HCT116 (cell line): ENCODE measurements at regions not wholly inside any gene's neighbourhood (a gene's known extent, or its start where the extent isn't known, plus 50 kb on each side); places are given as distances from the start of the nearest gene placed in this dataset.

Source experiments
- ATAC-seq: fragments of 200-7000 bp; cut with Tn5 transposase; 2 replicates; pipeline ENCODE4 v1.9.1; 2020; ENCODE audit warnings: mild to moderate bottlenecking, moderate library complexity
- BruUV-seq: library from RNA; stranded (reverse); fragments of 400-500 nt; replicated peaks from 2 replicates; lab custom pipeline; 2021; lab: Mats Ljungman, UMichigan
- CTCF ChIA-PET: fragments of 300-600 bp; sonication (Branson Sonifier 250); formaldehyde crosslinking; loops from one replicate; lab custom pipeline; 2021; ENCODE audit warnings: antibody characterized with exemption; lab: Charles Lee
- POLR2A ChIA-PET: fragments of 300-600, 350-600 bp; sonication (Branson Sonifier 250); formaldehyde crosslinking; loops from one replicate; lab custom pipeline; 2021; ENCODE audit warnings: antibody characterized with exemption; lab: Charles Lee
- RAD21 ChIA-PET, 2 experiments: fragments of 300-600 bp; sonication (Branson Sonifier 250); formaldehyde crosslinking; loops; one replicate each; lab custom pipeline; 2023; ENCODE audit warnings: low total read pairs in 2 of 2; ENCODE audit not compliant: uncharacterized antibody in 2 of 2, unreplicated experiment in 2 of 2, low non-redundant PET in 1 of 2; lab: Charles Lee
- DNase-seq: peaks from one replicate; pipeline ENCODE4 v3.0.0-alpha.2; 2010; ENCODE audit warnings: low read depth, low spot score
- H2AFZ ChIP-seq: fragments of 200-600 bp; shearing (Covaris generic), sonication (generic); 2 replicates; pipeline ENCODE4 v1.6.1; 2017; ENCODE audit warnings: low read depth, mixed run types, mixed read lengths, antibody characterized with exemption, low read length; ENCODE audit not compliant: poor library complexity, severe bottlenecking
- H3K27ac ChIP-seq: 2 replicates; pipeline ENCODE4 v1.5.1; 2012; ENCODE audit warnings: low read depth, low read length
- H3K27me3 ChIP-seq: fragments of 200-600 bp; sonication (generic); 2 replicates; pipeline ENCODE4 v1.6.1; 2016; ENCODE audit warnings: mixed run types, low read length, mixed read lengths; ENCODE audit not compliant: insufficient read depth
- H3K36me3 ChIP-seq, 2 experiments: fragments of 200-500 bp in 1 of 2; fragments of 200-600 bp in 1 of 2; sonication (Bioruptor generic) in 1 of 2; sonication (generic) in 1 of 2; 2 replicates each; pipeline versions ENCODE4 v1.5.1 to v1.6.1; 2014 to 2016; ENCODE audit warnings: low read length in 2 of 2, inconsistent platforms in 1 of 2, mixed read lengths in 1 of 2, mixed run types in 1 of 2; ENCODE audit not compliant: insufficient read depth in 2 of 2, control insufficient read depth in 1 of 2
- H3K4me1 ChIP-seq, 2 experiments: fragments of 200-600 bp in 1 of 2; sonication (generic) in 1 of 2; 2 replicates each; pipeline versions ENCODE4 v1.5.1 to v1.6.1; 2012 to 2017; ENCODE audit warnings: low read length in 2 of 2, inconsistent platforms in 1 of 2, mild to moderate bottlenecking in 1 of 2, mixed read lengths in 1 of 2, mixed run types in 1 of 2, moderate library complexity in 1 of 2; ENCODE audit not compliant: insufficient read depth in 2 of 2, control insufficient read depth in 1 of 2
- H3K4me2 ChIP-seq: fragments of 200-600 bp; sonication (generic); 2 replicates; pipeline ENCODE4 v1.6.1; 2017; ENCODE audit warnings: mixed run types, low read length, mixed read lengths
- H3K4me3 ChIP-seq, 2 experiments: fragments of 200-600 bp in 1 of 2; sonication (generic) in 1 of 2; replicated peaks in 1 of 2; 2 replicates each; pipeline ENCODE4 v1.5.1; 2011 to 2016; ENCODE audit warnings: low read length in 2 of 2, control low read depth in 1 of 2, low read depth in 1 of 2, mild to moderate bottlenecking in 1 of 2, mixed read lengths in 1 of 2, mixed run types in 1 of 2
- H3K79me2 ChIP-seq: fragments of 200-600 bp; sonication (generic); 2 replicates; pipeline ENCODE4 v1.6.1; 2017; ENCODE audit warnings: mild to moderate bottlenecking, mixed run types, low read length, moderate library complexity, mixed read lengths; ENCODE audit not compliant: insufficient read depth
- H3K9ac ChIP-seq: fragments of 200-600 bp; sonication (generic); 2 replicates; pipeline ENCODE4 v1.6.1; 2016; ENCODE audit warnings: low read length, mixed read lengths
- H3K9me2 ChIP-seq: fragments of 200-600 bp; sonication (generic), shearing (Covaris generic); 2 replicates; pipeline ENCODE4 v1.6.1; 2017; ENCODE audit warnings: mixed run types, mild to moderate bottlenecking, moderate library complexity; ENCODE audit not compliant: insufficient read depth
- H3K9me3 ChIP-seq, 2 experiments: fragments of 200-500 bp in 1 of 2; fragments of 200-600 bp in 1 of 2; sonication (Bioruptor generic) in 1 of 2; sonication (generic) in 1 of 2; 2 replicates each; pipeline ENCODE4 v1.6.1; 2014 to 2017; ENCODE audit warnings: low read length in 2 of 2, mixed read lengths in 2 of 2, inconsistent platforms in 1 of 2, low read depth in 1 of 2, mild to moderate bottlenecking in 1 of 2, mixed run types in 1 of 2, moderate library complexity in 1 of 2; ENCODE audit not compliant: control insufficient read depth in 1 of 2, insufficient read depth in 1 of 2
- H4K20me1 ChIP-seq: fragments of 200-600 bp; sonication (generic), shearing (Covaris generic); 2 replicates; pipeline ENCODE4 v1.6.1; 2017; ENCODE audit warnings: mixed run types, mild to moderate bottlenecking, moderate library complexity; ENCODE audit not compliant: insufficient read depth
- ATF3 ChIP-seq: IDR thresholded peaks from 2 replicates; pipeline ENCODE4 v1.6.1; 2012
- CBX3 ChIP-seq: IDR thresholded peaks from 2 replicates; pipeline ENCODE4 v1.6.1; 2012; ENCODE audit warnings: low read depth
- CEBPB ChIP-seq: IDR thresholded peaks from 2 replicates; pipeline ENCODE4 v1.6.1; 2012; ENCODE audit warnings: low read depth
- CTCF ChIP-seq, 3 experiments: fragments of 200-600 bp in 1 of 3; sonication (generic) in 1 of 3; IDR thresholded peaks in 2 of 3; conservative IDR thresholded peaks in 1 of 3; 2 replicates each; pipeline ENCODE4 v1.5.1; 2012 to 2017; ENCODE audit warnings: low read depth in 2 of 3, low read length in 2 of 3, antibody characterized with exemption in 1 of 3, borderline replicate concordance in 1 of 3, control low read depth in 1 of 3, mild to moderate bottlenecking in 1 of 3, mixed read lengths in 1 of 3, mixed run types in 1 of 3, moderate library complexity in 1 of 3; ENCODE audit not compliant: insufficient read depth in 1 of 3
- ELF1 ChIP-seq: IDR thresholded peaks from 2 replicates; pipeline ENCODE4 v1.6.1; 2012; ENCODE audit warnings: low read depth, borderline replicate concordance
- EZH2 ChIP-seq: fragments of 200-600 bp; sonication (generic); IDR thresholded peaks from 2 replicates; pipeline ENCODE4 v1.6.1; 2017; ENCODE audit warnings: antibody characterized with exemption, mixed run types
- EZH2phosphoT487 ChIP-seq: fragments of 200-600 bp; IDR thresholded peaks from 2 replicates; pipeline ENCODE4 v1.6.1; 2018; ENCODE audit warnings: antibody characterized with exemption, borderline replicate concordance
- FOSL1 ChIP-seq: IDR thresholded peaks from 2 replicates; pipeline ENCODE4 v1.6.1; 2012; ENCODE audit warnings: low read depth
- JUND ChIP-seq: IDR thresholded peaks from 2 replicates; pipeline ENCODE4 v1.6.1; 2012
- MAX ChIP-seq: IDR thresholded peaks from 2 replicates; pipeline ENCODE4 v1.6.1; 2012
- POLR2A ChIP-seq: IDR thresholded peaks from 2 replicates; pipeline ENCODE4 v1.7.0; 2011; ENCODE audit warnings: borderline replicate concordance; ENCODE audit not compliant: insufficient read depth, insufficient read length; ENCODE audit errors: extremely low read depth
- POLR2AphosphoS5 ChIP-seq: IDR thresholded peaks from 2 replicates; pipeline ENCODE4 v1.6.1; 2011; ENCODE audit warnings: mild to moderate bottlenecking, low read depth, low read length, moderate library complexity
- RAD21 ChIP-seq: IDR thresholded peaks from 2 replicates; pipeline ENCODE4 v1.6.1; 2012; ENCODE audit warnings: low read depth, mild to moderate bottlenecking
- SIN3A ChIP-seq: IDR thresholded peaks from 2 replicates; pipeline ENCODE4 v1.6.1; 2012; ENCODE audit warnings: low read depth
- SRF ChIP-seq: IDR thresholded peaks from 2 replicates; pipeline ENCODE4 v1.6.1; 2012; ENCODE audit warnings: low read depth
- TCF7L2 ChIP-seq: IDR thresholded peaks from 2 replicates; pipeline ENCODE4 v1.7.0; 2011; ENCODE audit warnings: borderline replicate concordance, inconsistent platforms; ENCODE audit not compliant: insufficient read depth, insufficient read length; ENCODE audit errors: extremely low read depth
- YY1 ChIP-seq: IDR thresholded peaks from 2 replicates; pipeline ENCODE4 v1.6.1; 2011; ENCODE audit warnings: low read length, low read depth, moderate library complexity, mild to moderate bottlenecking; ENCODE audit not compliant: insufficient replicate concordance; ENCODE audit errors: extremely low read depth
- ZBTB33 ChIP-seq: IDR thresholded peaks from 2 replicates; pipeline ENCODE4 v1.6.1; 2011; ENCODE audit warnings: mild to moderate bottlenecking, low read length, moderate library complexity; ENCODE audit not compliant: insufficient replicate concordance; ENCODE audit errors: extremely low read depth
- ZFX ChIP-seq: fragments of 450-650 bp; IDR thresholded peaks from 2 replicates; pipeline ENCODE4 v1.6.1; 2017
- ZNF274 ChIP-seq: fragments of 200-500 bp; sonication (Bioruptor generic); IDR thresholded peaks from 2 replicates; pipeline ENCODE4 v1.6.1; 2014; ENCODE audit warnings: mild to moderate bottlenecking, low read depth, low read length, inconsistent platforms
- intact Hi-C: fragments of 100-400 bp; cut with micrococcal nuclease; formaldehyde crosslinking; loops from 2 replicates; pipeline ENCODE4 v1.10.0; 2022

- ChIA-PET CTCF (no interaction called here), POLR2A (no interaction called here), RAD21 (no interaction called here)
- DNase-seq (no peak), ATAC-seq (no peak)
- Histone ChIP-seq H3K4me2 (no peak overlapping the region), H3K36me3 (no peaks in the 10 kb centered on the region), H3K27me3 (no peaks in the 10 kb centered on the region), H3K9me3 (no peaks in the 10 kb centered on the region), H3K9ac (no peak overlapping the region), H3K9me2 (no peaks in the 10 kb centered on the region), H3K4me1 (no peaks in the 10 kb centered on the region), H2AFZ (no peak overlapping the region), H3K4me3 (no peak overlapping the region), H3K79me2 (no peaks in the 10 kb centered on the region), H3K27ac (no peak overlapping the region), H4K20me1 (no peaks in the 10 kb centered on the region)
- no peak for TF ChIP-seq POLR2A
- TF ChIP-seq ZFX = no peak
- TF ChIP-seq TCF7L2 = no peak
- TF ChIP-seq MAX = no peak
- no peak for TF ChIP-seq CEBPB
- TF ChIP-seq ATF3 = no peak
- TF ChIP-seq CTCF (IDR thresholded peaks at IDR 0.05 in 2 of 3, conservative IDR thresholded peaks at IDR 0.05 in 1 of 3; ENCODE audit: borderline replicate concordance in 1 of 3, insufficient read depth in 1 of 3, low read depth in 2 of 3, low read length in 2 of 3) = no peak
- TF ChIP-seq ZBTB33 = no peak
- no peak for TF ChIP-seq RAD21
- no peak for TF ChIP-seq POLR2AphosphoS5
- no peak for TF ChIP-seq EZH2phosphoT487
- no peak for TF ChIP-seq SIN3A
- no peak for TF ChIP-seq JUND
- no peak for TF ChIP-seq ZNF274
- no peak for TF ChIP-seq EZH2
- TF ChIP-seq CBX3 = no peak
- no peak for TF ChIP-seq FOSL1
- no peak for TF ChIP-seq SRF
- TF ChIP-seq ELF1 = no peak
- TF ChIP-seq YY1 = no peak
- no TSS peak for BruUV-seq
- intact Hi-C loops = no loop called here
These were observed 164.3 kb upstream of the PABPC3 start for GRCh38 chr13:24931450-24932251.
